Endothelial cell of umbilical vein (primary cell): ENCODE measurements at regions not wholly inside any gene's neighbourhood (a gene's known extent, or its start where the extent isn't known, plus 50 kb on each side); places are given as distances from the start of the nearest gene placed in this dataset.

ENCODE experiments used
- EZH2 ChIP-seq: IDR thresholded peaks from 2 replicates; pipeline ENCODE4 v1.6.1; 2012; ENCODE audit warnings: borderline replicate concordance, low read depth, mild to moderate bottlenecking, moderate library complexity, low read length, inconsistent platforms; ENCODE audit not compliant: severe bottlenecking
- GATA2 ChIP-seq: IDR thresholded peaks from 2 replicates; pipeline ENCODE4 v1.7.0; 2011; ENCODE audit warnings: low read depth, mild to moderate bottlenecking, moderate library complexity, mixed read lengths, low read length; ENCODE audit not compliant: insufficient read length, insufficient read depth
- POLR2A ChIP-seq: IDR thresholded peaks from 2 replicates; pipeline ENCODE4 v1.6.1; 2012; ENCODE audit warnings: low read depth, mild to moderate bottlenecking, control low read depth, low read length
- POLR2AphosphoS5 ChIP-seq: IDR thresholded peaks from 2 replicates; pipeline ENCODE4 v1.6.1; 2012; ENCODE audit warnings: low read depth, mild to moderate bottlenecking, control low read depth, low read length, moderate library complexity; ENCODE audit not compliant: insufficient read depth
- TF ChIP-seq, protein P1 (sequence below), 2 donors: IDR thresholded peaks; 1 replicate in 1 of 2; 2 replicates in 1 of 2; pipeline ENCODE4 v1.5.1; 2011; ENCODE audit warnings: low read length in 2 of 2, mild to moderate bottlenecking in 2 of 2, moderate library complexity in 2 of 2, control low read depth in 1 of 2, inconsistent platforms in 1 of 2, low read depth in 1 of 2; ENCODE audit not compliant: insufficient read depth in 1 of 2; ENCODE audit errors: extremely low read depth in 1 of 2
- TF ChIP-seq, protein P2 (sequence below): IDR thresholded peaks from 2 replicates; pipeline ENCODE4 v1.6.1; 2011; ENCODE audit not compliant: insufficient read depth, insufficient read length

DNA sequence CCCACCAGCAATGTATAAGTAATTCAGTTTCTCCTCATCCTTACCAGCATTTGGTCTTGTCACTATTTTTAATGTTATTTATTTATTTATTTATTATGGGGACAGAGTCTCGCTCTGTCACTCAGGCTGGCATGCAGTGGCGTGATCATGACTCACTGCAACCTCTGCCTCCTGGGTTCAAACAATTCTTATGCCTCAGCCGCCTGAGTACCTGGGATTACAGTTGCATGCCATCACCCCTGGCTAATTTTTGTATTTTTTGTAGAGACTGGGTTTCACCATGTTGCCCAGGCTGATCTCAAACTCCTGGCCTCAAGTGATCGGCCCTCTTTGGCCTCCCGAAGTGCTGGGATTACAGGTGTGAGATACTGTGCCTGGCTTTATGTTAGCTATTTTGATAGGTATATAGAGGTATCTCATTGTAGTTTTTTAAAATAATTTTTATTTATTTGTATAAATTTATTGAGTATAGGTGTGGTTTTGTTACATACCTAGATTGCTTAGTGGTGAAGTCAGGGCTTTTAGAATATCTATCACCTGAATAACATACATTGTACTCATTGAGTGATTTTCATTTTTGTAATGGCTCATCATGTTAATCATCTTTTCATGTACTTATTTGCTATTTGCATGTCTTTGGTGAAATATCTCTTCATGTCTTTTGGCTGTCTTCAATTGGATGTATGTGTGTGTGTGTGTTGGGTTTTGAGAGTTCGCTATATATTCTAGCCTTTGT lies 53.3 kb downstream of the TANC2 start:
- TF ChIP-seq, protein P1, sequence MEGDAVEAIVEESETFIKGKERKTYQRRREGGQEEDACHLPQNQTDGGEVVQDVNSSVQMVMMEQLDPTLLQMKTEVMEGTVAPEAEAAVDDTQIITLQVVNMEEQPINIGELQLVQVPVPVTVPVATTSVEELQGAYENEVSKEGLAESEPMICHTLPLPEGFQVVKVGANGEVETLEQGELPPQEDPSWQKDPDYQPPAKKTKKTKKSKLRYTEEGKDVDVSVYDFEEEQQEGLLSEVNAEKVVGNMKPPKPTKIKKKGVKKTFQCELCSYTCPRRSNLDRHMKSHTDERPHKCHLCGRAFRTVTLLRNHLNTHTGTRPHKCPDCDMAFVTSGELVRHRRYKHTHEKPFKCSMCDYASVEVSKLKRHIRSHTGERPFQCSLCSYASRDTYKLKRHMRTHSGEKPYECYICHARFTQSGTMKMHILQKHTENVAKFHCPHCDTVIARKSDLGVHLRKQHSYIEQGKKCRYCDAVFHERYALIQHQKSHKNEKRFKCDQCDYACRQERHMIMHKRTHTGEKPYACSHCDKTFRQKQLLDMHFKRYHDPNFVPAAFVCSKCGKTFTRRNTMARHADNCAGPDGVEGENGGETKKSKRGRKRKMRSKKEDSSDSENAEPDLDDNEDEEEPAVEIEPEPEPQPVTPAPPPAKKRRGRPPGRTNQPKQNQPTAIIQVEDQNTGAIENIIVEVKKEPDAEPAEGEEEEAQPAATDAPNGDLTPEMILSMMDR (IDR thresholded peaks at IDR 0.05; ENCODE audit: extremely low read depth in 1 of 2, insufficient read depth in 1 of 2, low read depth in 1 of 2, low read length in 2 of 2): no peak
- TF ChIP-seq POLR2A: no peak
- TF ChIP-seq, protein P2, sequence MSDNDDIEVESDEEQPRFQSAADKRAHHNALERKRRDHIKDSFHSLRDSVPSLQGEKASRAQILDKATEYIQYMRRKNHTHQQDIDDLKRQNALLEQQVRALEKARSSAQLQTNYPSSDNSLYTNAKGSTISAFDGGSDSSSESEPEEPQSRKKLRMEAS: no peak
- no peak for TF ChIP-seq POLR2AphosphoS5
- no peak for TF ChIP-seq GATA2
- no peak for TF ChIP-seq EZH2
